ENCODE measurements at regions not wholly inside any gene's neighbourhood (a gene's known extent, or its start where the extent isn't known, plus 50 kb on each side); places are given as distances from the start of the nearest gene placed in this dataset.
A peak's percentile ranks its signal among the peaks of the same experiment; 100 is the strongest.
"Not testable (repeated sequence)": the region's sequence is repeated elsewhere in the genome, so short reads cannot be mapped to it uniquely, and the experiment has no call there.

DNA sequence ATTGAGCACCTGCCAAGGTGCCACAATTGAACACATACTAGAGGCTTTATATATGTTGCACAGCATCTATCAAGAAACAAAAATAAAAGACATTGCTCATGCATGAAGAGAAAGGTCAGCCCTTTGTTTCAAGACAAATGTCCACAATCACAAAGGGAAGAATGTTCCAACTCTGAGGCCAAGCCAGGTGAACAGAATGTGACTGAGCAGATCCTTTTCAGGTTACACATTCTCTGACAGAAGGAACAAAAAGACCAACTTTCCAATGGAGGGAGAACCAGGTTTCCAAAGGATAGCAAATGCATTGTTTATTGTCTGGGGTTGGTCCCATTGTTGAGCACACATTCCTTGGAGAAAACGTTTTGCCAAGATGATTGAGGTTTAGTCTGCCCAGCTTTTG is 50.2 kb upstream of the FAM174B start:
- no peak for DNase-seq (ENCODE audit: low read depth in 2 of 2)

DNA sequence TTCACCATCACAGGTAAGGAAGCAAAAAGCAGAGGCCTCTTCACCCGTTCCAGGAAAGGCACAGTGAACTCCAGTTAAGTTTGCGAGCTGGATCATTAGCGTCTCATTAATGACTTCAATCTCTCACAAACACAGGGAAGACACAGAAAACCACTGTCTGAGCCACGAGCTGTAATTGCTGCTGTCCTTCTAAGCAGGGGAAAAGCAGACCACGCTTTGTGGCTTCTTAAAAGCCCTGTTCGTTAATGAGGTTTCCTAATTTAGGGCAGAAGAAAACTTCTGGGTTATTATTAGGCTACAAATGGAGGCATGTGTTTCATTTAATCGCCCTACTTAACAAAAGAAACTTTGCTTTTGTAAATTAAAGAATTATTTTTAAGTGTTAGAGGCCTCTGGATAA is 50.6 kb upstream of the FAM174B start:
- DNase-seq (ENCODE audit: low read depth in 2 of 2) = no peak

DNA sequence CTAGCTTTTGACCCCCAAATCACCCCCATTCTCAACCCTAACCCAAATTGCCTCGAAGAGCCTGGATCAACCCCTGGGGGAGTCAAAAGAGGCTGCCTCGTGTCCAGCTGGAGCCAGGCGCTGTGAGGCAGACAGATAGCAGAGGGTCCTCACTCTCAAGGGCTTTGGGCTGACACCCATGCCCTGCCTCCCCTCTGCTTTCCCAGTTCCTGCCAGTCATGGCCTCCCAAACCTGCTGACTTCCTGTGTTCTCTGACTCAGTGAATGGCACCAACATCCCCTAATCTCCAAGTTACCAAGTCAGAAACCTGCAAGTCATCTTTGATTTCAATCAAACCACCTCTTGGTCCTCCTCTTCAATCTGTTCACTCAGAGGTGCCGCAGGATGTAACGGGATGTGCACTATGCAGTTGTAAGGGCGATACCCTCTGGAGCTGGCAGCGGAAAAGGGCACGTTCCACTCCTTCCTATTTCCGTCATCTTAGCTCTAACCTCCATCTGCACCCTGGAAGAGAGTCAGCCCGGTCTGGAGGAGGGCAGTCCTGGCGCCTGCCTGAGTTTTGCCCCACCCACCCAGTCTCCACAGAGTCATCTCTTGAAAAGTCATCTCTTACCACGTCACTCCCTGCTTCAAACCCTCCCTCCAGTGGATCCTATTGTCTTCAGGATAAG is 52.4 kb upstream of the FAM174B start:
- no peak for DNase-seq (ENCODE audit: low read depth in 2 of 2)

DNA sequence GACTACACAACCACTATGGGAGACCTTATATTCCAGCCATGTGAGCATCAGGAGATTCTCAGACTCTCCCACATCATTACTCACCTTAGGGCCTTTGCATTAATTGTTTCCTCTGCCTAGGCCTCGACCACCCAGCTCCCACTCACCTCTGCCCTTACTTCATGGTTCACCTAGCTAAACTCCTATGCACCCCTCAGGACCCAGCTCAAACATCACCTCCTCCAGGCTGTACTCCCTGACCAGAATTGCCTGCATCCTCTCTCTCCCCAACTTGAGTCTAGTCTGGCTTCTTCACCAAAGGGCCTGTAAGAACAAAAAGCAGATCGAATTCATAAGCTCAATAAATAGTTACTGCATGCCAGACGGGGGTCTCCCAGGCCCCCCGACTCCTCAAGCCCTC is 53.1 kb upstream of the FAM174B start:
- DNase-seq (ENCODE audit: low read depth in 2 of 2) = no peak

- DNase-seq (ENCODE audit: low read depth in 2 of 2) = no peak
These were observed 53.7 kb upstream of the FAM174B start for GRCh38 chr15:92709110-92709790.

GRCh38 chr15:92711457-92711831 is 55.9 kb upstream of the FAM174B start:
- no peak for DNase-seq (ENCODE audit: low read depth in 2 of 2)

DNA sequence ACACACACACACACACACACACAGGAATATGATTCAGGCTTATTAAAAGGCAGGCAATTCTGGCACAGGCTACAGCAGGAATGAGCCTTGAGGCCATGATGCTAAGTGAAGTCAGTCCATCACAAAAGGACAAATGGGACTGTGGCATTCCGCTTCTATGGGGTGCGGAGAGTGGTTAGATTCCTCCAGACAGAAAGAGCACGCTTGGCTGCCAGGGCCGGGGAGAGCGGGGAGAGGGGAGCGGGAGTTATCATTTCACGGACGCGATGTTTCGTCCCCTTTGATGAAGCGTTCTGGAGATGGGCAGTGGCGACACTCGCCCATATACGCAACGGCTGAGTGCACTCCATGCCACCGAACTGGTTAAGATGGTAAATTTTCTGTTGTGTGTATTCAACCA is 58.5 kb upstream of the FAM174B start:
- DNase-seq (ENCODE audit: low read depth in 2 of 2) = no peak

GRCh38 chr15:92714477-92715401 is 59.2 kb upstream of the FAM174B start:
- DNase-seq (ENCODE audit: low read depth in 2 of 2) = peak; percentile 45 to 57

DNA sequence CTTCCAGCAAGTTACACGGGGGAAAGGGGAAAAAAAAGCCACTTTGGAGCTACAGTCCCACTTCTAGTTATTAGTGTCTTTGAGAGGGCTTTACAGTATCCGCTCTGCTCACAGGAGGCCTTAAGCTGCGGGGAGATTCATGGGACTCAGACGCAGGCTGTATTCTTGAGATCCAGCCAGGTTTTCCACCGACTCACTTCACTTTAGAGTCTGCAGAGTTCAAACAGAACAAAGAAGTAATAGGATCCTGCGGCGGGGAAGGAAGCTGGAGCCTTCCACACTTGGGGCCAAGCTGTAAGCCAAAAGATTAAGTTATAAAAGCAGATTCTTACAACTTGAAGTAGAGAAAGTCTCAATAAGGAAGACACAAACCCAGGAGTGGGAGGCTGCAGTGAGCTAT is 60.2 kb upstream of the FAM174B start:
- no peak for DNase-seq (ENCODE audit: low read depth in 2 of 2)

GRCh38 chr15:92719021-92719420 is 63.4 kb upstream of the FAM174B start:
- DNase-seq (ENCODE audit: low read depth in 2 of 2) = no peak

- no peak for DNase-seq (ENCODE audit: low read depth in 2 of 2)
These were observed 68.6 kb upstream of the FAM174B start for GRCh38 chr15:92724144-92724543.

- DNase-seq (ENCODE audit: low read depth in 2 of 2) = no peak
These were observed 69.6 kb upstream of the FAM174B start for GRCh38 chr15:92725171-92725570.

GRCh38 chr15:92728266-92728665 is 72.7 kb upstream of the FAM174B start:
- DNase-seq (ENCODE audit: low read depth in 2 of 2) = no peak

DNA sequence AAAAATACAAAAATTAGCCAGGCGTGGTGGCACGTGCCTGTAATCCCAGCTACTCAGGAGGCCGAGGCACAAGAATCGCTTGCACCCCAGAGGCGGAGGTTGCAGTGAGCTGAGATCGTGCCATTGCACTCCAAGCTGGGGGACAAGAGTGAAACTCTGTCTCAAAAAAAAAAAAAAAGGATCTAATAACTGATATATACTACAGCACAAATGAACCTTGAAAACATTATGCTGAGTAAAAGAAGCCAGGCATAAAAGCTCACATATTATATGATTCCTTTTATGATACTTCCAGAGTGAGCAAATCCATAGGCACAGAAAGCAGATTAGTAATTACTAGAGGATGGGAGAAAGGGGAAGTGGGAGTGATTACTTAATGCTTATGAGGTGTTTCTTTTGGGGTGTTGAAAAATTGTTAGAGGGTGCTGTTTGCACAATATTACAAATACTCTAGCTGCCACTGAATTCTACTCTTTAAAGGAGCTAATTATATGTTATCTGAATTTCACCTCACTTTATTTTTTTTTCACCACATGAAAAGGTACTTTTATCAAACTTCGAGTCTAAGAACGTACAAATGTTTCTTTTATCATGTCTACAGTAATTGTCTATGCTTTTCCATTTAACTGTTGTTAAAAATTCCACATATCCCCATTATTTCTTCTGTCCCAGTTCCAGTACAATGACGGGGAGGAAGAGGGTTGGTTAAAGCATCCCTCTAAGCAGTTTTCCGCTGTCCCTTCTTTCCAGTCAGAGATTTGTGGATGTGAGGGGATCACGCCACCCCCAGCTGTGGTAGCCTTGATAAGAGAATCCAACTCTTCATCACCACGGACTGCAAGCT is 77.7 kb upstream of the FAM174B start:
- DNase-seq (ENCODE audit: low read depth in 2 of 2) = no peak

GRCh38 chr15:92733934-92734521 is 78.5 kb upstream of the FAM174B start:
- no peak for DNase-seq (ENCODE audit: low read depth in 2 of 2)

DNA sequence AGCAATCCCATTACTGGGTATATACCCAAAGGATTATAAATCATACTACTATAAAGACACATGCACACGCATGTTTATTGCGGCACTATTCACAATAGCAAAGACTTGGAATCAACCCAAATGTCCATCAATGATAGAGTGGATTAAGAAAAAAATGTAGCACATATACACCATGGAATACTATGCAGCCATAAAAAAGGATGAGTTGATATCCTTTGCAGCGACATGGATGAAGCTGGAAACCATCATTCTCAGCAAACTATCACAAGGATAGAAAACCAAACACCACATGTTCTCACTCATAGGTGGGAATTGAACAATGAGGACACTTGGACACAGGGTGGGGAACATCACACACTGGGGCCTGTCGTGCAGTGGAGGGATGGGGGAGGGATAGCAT is 83.7 kb upstream of the FAM174B start:
- DNase-seq (ENCODE audit: low read depth in 2 of 2) = not testable (repeated sequence)

DNA sequence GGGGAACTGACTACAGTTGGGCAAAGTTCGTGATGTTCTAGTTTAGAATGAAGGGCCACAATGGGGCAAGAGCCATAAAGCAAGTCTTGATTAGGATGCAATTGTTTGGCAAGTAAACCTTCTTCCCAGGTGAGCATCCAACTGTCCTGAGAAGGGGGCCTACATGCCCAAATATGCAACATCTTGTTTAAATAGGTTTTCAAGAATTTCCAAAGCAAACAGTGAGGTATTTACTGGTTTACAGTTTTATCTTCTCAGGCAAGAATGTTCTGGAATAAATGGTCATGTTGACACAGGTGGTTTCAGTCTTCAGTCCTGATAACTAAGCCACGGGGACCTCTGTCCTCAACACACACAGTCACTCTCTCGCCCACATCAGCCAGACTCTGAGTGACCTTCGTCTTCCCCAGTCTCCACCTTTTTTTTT is 90.3 kb upstream of the FAM174B start:
- DNase-seq (ENCODE audit: low read depth in 2 of 2) = no peak

DNA sequence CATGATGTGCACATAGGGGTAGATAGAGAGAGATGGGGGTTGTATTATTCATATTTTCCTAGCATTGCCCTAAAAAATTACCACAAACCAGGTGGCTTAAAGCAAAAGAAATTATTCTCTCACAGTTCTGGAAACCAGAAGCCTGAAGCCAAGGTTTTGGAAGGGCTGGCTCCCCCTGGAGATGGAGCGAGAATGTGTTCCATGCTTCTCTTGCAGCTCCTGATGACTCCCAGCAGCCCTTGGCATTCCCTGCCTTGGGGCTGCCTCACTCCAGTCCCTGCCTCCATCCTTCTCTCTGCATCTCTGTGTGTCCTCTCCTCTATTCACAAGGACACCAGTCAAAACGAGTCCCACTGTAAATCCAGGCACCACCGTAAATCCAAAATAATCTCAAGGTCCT is 91.5 kb upstream of the FAM174B start:
- DNase-seq (ENCODE audit: low read depth in 2 of 2) = no peak

- no peak for DNase-seq (ENCODE audit: low read depth in 2 of 2)
These were observed 93.6 kb upstream of the FAM174B start for GRCh38 chr15:92749216-92749615.

DNA sequence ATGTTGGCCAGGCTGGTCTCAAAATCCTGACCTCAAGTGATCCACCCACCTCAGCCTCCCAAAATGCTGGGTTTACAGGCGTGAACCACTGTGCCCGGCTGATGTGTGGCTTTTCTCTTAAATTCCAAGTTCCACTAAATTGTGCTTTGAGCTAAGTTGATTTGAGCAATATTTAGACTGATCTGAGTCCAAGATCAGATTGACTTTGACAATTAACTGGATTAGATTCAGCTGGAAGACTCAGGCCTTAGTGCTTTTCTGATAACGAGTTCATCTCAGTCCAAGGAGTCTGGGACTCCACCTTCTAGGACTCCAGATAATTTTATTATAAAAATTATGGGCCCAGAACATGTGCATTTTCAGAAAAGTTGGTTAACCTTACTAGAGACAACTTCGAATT is 94.4 kb upstream of the FAM174B start:
- no peak for DNase-seq (ENCODE audit: low read depth in 2 of 2)

DNA sequence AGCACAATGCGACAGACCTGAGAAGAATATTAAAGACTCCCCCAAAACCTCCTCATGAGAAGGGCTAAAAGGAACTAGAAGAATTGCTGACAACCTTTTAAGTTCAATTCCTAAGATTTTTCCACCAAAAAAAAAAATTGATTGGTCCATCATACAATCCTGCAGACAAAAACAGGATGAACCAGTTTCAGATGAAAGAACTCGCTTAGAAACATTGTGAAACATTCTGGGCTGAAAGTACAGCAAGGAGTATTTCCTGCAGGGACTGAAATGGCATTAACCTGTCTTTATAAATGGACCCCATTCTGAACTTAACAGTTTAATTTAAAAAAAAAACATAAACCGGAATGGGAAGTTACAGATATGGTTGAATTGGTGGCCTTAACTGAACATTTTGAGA is 96.0 kb upstream of the FAM174B start:
- DNase-seq (ENCODE audit: low read depth in 2 of 2) = no peak

Measured in stimulated activated CD8-positive, alpha-beta memory T cell treated with anti-CD3 and anti-CD28 coated beads, Interleukin-2, amount 100 ng/mL, for 48 hours (primary cell).